GM21390 (cell line): ENCODE measurements at regions not wholly inside any gene's neighbourhood (a gene's known extent, or its start where the extent isn't known, plus 50 kb on each side); places are given as distances from the start of the nearest gene placed in this dataset.

Source experiments
- ATAC-seq: cut with Tn5 transposase; IDR thresholded peaks from one replicate; pipeline ENCODE4 v1.9.1; 2021; ENCODE audit not compliant: unreplicated experiment

DNA sequence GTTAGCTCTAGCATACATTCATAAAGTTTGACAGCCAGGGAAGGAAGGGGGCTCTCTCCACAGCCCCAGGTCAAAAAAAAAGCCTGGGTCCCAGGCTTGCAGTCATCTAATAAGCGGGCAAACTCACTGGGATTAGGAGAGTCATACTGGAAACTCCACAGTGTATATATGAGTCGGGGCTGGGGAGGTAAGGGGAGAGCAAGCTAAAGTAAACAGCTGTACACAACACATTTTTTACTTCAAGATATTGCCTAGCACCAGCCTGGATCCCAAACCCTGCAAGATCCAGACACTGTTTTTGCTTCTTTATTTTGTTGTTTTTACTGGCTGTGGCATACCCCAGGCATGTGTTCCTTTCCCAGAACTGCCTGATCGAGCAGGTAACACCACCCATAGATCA, 291.3 kb upstream of the TANK start:
- ATAC-seq: no peak

DNA sequence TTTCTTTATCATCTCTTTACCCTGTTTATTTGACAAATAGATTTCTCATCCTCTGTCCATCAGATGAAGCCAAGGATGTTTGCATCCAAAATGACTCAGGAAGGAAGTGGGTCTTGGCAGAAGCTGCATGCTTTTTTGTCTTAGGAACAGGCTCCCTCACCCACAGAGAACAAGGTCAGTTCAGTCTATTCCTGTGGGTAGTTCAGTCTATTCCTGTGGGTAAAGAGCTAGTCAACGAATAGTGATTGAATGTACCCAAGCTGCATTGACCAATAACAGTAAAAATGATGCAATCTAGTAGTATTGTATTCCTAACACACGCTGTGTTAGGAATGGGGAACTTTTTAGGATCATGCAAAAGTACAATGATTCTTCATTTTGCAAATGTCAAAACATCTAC, 290.8 kb upstream of the TANK start:
- no peak for ATAC-seq

- no peak for ATAC-seq
Observed at GRCh38 chr2:160870729-160871465, 289.3 kb upstream of the TANK start.

- ATAC-seq: no peak
Observed at GRCh38 chr2:160871953-160872352, 288.3 kb upstream of the TANK start.

DNA sequence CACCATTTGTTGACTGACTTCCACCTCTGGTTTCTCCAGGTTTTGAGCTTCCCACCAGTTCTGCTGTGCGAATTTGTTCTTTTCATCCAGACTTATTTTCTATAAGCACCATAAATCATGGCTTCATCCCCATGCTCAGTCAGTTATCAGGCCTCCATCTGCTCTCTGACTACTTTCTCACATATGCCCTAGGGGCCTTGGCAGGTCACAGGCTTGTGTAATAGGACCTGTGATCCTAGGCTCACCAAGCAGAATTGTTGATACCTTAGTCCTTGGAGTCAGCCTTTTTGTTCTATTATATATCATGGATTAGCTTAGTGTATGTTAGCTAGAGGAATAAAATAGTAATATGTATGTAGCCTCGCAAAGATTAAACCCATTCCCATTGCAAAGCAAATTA, 284.2 kb upstream of the TANK start:
- ATAC-seq: no peak

- ATAC-seq: no peak
Observed at GRCh38 chr2:160876765-160877164, 283.5 kb upstream of the TANK start.

DNA sequence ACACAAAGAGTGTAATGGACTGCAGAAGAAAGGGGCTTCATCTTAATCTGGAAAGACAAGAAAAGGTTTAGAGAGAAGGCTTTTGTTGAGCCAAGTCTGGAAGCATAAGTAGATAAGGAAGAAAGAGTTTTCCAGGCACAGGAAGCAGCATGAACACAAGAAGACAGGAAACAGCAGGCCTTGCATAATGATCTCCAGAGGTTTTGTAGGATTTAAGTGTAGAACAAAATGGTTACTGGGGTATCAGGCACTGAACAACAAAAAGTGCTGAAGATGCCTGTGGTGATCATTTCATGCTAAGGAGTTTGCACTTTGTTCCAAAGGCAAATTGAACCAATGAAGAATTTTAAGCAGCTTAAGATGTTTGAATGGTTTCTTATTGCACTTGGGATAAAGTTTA, 281.6 kb upstream of the TANK start:
- no peak for ATAC-seq

GRCh38 chr2:160882906-160883305, 277.3 kb upstream of the TANK start:
- no peak for ATAC-seq

DNA sequence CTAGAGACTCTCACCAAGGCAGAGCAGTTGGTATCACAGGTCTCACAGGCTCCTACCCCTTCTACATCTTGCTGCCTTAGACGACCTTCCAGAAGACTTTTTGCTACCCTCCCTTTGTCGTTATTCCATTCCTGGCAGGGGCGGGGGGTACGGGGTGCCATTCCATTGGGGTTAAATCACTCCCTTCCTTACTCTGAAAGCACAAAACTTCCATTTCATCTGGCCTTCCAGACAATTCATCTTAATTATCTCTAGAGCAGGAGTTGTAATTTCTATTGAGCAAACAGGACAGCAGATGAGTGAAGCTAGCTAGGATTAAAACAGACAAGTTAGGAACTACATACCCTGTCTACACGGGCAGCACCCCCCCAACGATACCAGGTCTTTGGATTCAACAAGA, 276.2 kb upstream of the TANK start:
- ATAC-seq: no peak

- ATAC-seq: no peak
Observed at GRCh38 chr2:160889439-160890170, 270.6 kb upstream of the TANK start.

DNA sequence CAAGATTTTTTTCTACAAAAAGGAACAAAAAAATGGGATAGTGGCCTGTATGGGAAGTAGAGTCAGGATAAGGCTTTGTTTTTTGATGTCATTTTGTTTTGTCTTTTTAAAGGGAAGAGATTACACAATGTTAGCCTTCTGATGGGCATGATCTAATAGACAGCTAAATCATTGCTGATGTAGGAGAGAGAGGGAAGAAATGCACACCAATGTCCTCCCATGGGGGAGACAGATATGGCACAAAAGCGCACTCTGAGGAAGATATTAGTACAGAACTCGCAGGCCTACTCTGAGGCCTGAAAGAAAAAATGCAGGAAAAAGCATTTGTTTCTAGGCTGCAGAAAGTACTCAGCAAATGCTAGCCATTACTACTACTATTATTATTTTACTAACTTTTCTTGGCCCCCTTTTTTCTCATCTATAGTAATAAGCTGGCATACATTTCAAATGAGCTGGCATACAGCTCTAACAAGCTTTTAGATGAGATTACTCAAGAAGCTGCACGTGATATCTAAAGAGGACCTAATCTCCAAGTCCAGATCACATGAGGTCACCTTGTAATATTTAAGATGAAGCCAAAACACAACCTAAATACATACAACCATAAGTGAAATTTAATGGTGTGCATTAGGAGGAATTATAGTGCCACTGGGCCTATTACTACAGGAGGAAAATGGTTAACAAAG, 269.4 kb upstream of the TANK start:
- ATAC-seq: no peak

GRCh38 chr2:160891353-160891740, 268.9 kb upstream of the TANK start:
- ATAC-seq: no peak

DNA sequence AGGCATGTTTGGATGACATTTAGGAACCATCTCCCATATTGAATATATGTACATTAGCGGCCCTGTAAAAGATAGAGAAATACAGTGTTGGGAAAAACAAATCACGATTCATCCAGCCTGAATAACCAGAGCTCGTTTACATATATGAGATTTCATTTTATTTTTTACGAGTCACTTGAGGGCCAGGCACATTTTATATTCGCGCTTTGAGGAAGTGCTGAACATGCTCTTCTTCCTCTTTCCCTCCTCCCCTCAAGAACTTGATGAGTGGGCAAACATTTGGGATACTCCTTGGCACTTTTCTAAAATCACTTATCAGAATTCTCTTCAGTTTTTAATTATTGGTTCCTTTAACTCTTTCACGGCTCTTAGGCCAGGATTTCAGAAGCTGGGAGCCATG, 268.0 kb upstream of the TANK start:
- no peak for ATAC-seq

GRCh38 chr2:160893581-160893980, 266.6 kb upstream of the TANK start:
- no peak for ATAC-seq

GRCh38 chr2:160898581-160899307, 261.5 kb upstream of the TANK start:
- no peak for ATAC-seq

- ATAC-seq: no peak
Observed at GRCh38 chr2:160901613-160902012, 258.6 kb upstream of the TANK start.

GRCh38 chr2:160905862-160906261, 254.4 kb upstream of the TANK start:
- ATAC-seq: no peak

DNA sequence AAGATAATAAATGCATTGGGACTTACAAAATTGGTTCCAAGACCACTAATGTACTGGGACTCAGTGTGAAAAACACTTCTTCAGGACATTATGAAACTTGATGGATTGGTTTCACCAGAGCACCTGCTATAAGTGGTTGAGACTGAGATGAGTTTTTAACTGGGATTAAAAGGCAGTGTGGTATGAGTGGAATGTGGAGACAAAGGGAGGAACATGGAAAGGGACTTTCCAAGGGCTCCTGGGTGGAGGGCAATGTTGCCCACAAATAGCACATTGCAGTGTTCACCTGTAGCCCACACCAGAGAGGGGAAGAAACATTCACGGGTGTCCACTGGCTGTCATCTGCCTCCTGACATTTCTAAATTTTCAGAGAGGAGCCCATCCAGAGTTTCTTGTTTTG, 253.3 kb upstream of the TANK start:
- ATAC-seq: no peak

- ATAC-seq: no peak
Observed at GRCh38 chr2:160907738-160908137, 252.5 kb upstream of the TANK start.

GRCh38 chr2:160908157-160908556, 252.1 kb upstream of the TANK start:
- no peak for ATAC-seq

DNA sequence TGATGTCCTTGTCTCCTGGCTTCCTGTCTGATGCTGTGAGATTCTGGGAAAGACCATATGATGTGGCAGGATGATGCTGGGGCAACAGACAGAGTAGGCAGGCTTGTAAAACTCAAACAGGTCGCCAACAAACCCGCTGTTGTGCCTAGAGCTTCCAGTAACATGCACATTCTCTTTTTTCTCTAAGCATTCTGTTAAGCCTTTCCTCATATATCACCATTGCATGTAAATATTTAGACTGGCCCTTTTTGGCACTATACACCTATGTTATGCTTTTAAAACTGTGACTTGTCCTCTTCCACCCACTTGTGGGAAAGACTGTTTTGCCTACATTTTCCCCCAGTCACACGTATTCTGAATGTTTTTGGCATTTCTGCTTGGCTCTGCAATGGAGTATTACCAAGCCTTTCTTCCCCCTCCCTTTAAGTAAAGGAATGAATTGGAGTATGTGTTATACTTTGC, 250.4 kb upstream of the TANK start:
- ATAC-seq: no peak
